ENCODE measurements at regions not wholly inside any gene's neighbourhood (a gene's known extent, or its start where the extent isn't known, plus 50 kb on each side); places are given as distances from the start of the nearest gene placed in this dataset.

- intact Hi-C loops (cut with DNase I; ENCODE audit: low total_unique reads), result no loop called here
- Histone ChIP-seq H3K4me3 (no peak overlapping the region), H3K36me3 (no peaks in the 10 kb centered on the region), H3K9me3 (no peaks in the 10 kb centered on the region), H3K27ac (no peak overlapping the region), H3K27me3 (no peaks in the 10 kb centered on the region), H3K4me1 (no peaks in the 10 kb centered on the region)
- no peak for TF ChIP-seq CTCF (IDR thresholded peaks at IDR 0.05)
- TF ChIP-seq POLR2A (IDR thresholded peaks at IDR 0.05), result no peak
- DNase-seq, result no peak
These were observed 274.2 kb downstream of the TMEM167A start for GRCh38 chr5:82802954-82803353.

GRCh38 chr5:82800826-82801225 is 276.4 kb downstream of the TMEM167A start:
- H3K27ac ChIP-seq, result no peak overlapping the region
- no peaks in the 10 kb centered on the region for H3K4me1 ChIP-seq
- DNase-seq, result no peak
- TF ChIP-seq CTCF (IDR thresholded peaks at IDR 0.05), result no peak
- TF ChIP-seq POLR2A (IDR thresholded peaks at IDR 0.05), result no peak
- no peaks in the 10 kb centered on the region for H3K36me3 ChIP-seq
- no peaks in the 10 kb centered on the region for H3K27me3 ChIP-seq
- no peak overlapping the region for H3K4me3 ChIP-seq
- intact Hi-C loops (cut with DNase I; ENCODE audit: low total_unique reads), result no loop called here
- H3K9me3 ChIP-seq, result no peaks in the 10 kb centered on the region

GRCh38 chr5:82799361-82800077 is 277.7 kb downstream of the TMEM167A start:
- Histone ChIP-seq H3K4me1 (no peaks in the 10 kb centered on the region), H3K36me3 (no peaks in the 10 kb centered on the region), H3K9me3 (no peaks in the 10 kb centered on the region), H3K27ac (no peak overlapping the region), H3K27me3 (no peaks in the 10 kb centered on the region), H3K4me3 (no peak overlapping the region)
- intact Hi-C loops (cut with DNase I; ENCODE audit: low total_unique reads), result no loop called here
- no peak for DNase-seq
- TF ChIP-seq POLR2A (IDR thresholded peaks at IDR 0.05) (no peak), CTCF (IDR thresholded peaks at IDR 0.05) (no peak)

GRCh38 chr5:82798676-82799075 is 278.5 kb downstream of the TMEM167A start:
- Histone ChIP-seq H3K27me3 (no peaks in the 10 kb centered on the region), H3K9me3 (no peaks in the 10 kb centered on the region), H3K4me1 (no peaks in the 10 kb centered on the region), H3K36me3 (no peaks in the 10 kb centered on the region), H3K4me3 (no peak overlapping the region), H3K27ac (no peak overlapping the region)
- TF ChIP-seq CTCF (IDR thresholded peaks at IDR 0.05), result no peak
- no peak for TF ChIP-seq POLR2A (IDR thresholded peaks at IDR 0.05)
- DNase-seq, result no peak
- intact Hi-C loops (cut with DNase I; ENCODE audit: low total_unique reads), result no loop called here

GRCh38 chr5:82796643-82797416 is 280.4 kb downstream of the TMEM167A start:
- intact Hi-C loops (cut with DNase I; ENCODE audit: low total_unique reads), result no loop called here
- H3K9me3 ChIP-seq, result no peaks in the 10 kb centered on the region
- H3K27me3 ChIP-seq, result no peaks in the 10 kb centered on the region
- H3K4me1 ChIP-seq, result no peaks in the 10 kb centered on the region
- H3K27ac ChIP-seq, result no peak overlapping the region
- H3K36me3 ChIP-seq, result no peaks in the 10 kb centered on the region
- TF ChIP-seq CTCF (IDR thresholded peaks at IDR 0.05) (no peak), POLR2A (IDR thresholded peaks at IDR 0.05) (no peak)
- no peak for DNase-seq
- no peak overlapping the region for H3K4me3 ChIP-seq

Measured in uterus (tissue), 3 donors.